ENCODE measurements at regions not wholly inside any gene's neighbourhood (a gene's known extent, or its start where the extent isn't known, plus 50 kb on each side); places are given as distances from the start of the nearest gene placed in this dataset.
"Not testable (repeated sequence)": the region's sequence is repeated elsewhere in the genome, so short reads cannot be mapped to it uniquely, and the experiment has no call there.

DNA sequence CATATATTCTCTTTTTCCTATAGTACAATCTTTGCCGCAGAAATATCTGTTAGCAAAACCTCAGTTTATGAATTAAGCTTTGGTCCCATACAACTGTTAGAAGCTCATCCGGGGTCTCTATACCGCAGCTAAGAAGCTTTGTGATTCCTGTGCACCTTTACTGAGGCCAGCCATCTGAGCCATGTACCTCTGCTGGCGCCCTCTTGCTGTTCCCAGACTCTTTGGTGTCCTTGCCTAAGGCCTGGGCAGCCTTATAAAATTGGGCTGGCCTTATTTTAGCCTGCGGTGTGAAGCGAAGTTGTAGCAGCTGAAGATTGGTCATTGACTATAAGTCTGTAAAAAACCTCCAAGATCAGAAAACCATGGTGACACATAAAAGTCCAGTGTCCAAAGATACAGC lies 1135.1 kb upstream of the CHAC2 start:
- DNase-seq: no peak

DNA sequence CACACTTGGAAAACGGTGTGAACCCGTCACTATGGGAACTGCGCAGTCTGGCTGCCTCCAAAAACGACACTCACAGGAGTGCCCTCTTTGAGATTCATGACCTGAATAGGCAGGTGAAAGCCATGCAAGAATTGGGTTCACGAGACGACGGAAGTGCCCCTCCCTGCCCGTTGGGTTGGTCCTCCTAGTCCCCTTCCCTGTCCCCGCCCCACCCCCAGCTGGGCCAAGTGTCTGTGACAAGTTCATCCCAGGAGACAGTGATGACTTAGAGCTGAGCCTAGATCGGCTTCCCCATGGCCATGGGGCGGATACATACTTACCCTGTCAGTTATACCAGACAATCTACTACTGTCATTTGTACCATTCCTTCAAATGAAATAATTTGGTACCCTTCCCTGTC lies 1137.7 kb upstream of the CHAC2 start:
- no peak for DNase-seq

DNA sequence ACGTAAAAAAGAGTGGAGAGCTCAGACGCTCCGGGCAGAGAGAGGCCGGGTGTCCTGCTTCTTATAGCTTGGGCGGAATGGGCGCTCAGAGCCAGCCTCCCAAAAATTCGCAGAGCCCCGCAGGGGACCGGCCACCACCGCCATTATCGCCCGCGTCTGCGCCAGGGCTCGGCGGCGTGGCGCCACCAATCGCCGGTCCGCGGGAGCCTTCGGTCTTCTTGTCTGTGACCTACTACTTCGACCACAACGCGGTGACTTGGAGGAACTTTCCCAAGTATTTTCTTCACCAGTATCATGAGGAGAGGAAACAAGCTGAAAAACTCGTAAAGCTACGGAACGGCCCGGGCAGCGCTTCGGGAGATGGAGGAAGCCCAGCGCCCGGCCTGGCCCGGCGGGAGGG lies 1138.1 kb upstream of the CHAC2 start:
- DNase-seq: no peak

DNA sequence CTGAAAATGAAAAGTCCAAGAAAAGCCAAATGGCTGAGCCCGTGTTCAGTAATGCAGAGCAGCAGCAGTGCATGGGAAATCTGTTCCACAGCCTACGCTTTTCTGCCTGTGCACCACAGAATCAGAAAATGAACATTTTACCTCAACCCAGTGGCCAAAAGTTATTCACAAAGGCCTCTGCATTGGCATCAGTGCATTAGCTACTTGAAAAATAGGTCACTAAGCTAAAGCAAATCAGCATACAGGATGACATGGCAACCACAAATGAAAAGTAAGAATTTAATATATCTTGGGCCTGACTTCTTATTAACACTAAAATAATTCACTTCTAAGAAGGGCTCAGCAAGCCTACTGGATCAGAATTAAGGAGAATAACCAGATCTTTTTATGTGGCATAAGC lies 1145.3 kb upstream of the CHAC2 start:
- DNase-seq: no peak

DNA sequence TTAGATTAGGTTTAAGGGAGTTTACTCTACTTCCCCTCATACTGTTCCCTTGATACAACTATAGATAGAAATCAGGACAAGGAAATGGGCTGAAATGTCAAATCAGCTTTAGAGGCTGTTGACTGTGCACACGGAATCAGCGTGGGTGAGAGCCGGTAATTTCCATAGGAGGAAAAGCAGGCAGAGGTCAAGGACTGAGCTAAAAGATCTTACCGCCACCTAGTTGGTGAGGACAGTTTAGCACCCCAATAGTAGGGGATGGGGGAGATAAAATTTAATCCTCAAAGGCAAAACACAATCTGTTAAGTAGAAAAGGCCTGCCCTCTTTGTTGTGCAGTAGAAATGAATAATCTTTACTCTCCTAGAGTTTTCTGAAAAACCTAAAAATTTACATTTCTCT lies 1154.5 kb upstream of the CHAC2 start:
- DNase-seq: no peak

DNA sequence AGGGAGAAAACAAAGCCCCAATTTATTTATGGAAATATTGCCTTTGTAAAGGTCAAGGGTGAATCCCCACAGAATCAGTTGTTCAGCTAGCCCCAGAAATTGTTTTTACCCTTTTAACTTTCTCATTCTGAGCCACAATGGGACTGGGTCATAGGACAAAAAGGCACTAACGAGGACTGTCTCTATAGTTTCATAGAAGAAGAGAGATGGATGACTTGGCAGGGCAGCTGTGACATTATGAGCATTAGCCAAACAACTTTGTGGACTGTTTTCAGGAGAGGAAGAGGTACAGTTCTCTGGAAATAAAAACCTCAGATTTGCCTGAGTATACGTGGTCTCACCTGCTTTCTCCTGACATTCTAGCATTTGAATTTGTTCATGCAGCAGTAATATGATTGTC lies 1155.8 kb upstream of the CHAC2 start:
- no peak for DNase-seq

DNA sequence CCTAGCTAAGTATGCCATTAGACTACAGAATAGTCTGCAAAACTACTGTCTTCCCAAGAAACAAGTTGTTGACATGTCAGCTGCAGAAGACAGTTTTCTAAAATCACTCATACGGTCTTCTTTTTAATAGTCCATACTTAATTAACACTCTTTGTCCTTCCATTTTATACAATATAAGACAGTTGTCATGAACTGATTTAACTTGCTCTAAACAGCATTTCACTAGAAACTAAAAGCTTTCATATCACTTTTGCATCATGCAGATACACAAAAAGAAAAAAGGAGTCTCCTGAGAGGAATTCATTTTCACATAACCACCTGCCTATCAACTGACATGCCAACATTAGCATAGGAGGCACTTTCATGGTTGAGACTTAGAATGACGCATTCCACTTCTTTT lies 1159.6 kb upstream of the CHAC2 start:
- no peak for DNase-seq

DNA sequence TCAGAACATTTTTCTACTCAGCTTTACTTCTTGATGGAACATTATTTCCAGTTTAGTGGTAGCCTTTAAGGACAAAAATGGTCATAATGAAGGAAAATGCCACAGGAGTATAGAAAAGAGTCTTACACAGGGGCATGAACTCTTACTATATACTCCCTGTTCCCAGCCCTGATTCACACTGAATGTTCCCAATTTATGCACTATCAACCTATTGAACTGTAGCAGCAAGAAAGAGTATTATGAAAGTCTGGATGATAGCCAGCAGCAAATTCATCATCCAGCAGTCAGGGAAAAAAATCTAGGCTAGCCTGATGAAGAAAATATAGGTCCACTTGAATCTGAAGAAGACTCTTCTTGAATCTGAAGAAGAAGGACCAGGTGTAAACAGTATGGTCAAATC lies 1170.3 kb upstream of the CHAC2 start:
- DNase-seq: no peak

DNA sequence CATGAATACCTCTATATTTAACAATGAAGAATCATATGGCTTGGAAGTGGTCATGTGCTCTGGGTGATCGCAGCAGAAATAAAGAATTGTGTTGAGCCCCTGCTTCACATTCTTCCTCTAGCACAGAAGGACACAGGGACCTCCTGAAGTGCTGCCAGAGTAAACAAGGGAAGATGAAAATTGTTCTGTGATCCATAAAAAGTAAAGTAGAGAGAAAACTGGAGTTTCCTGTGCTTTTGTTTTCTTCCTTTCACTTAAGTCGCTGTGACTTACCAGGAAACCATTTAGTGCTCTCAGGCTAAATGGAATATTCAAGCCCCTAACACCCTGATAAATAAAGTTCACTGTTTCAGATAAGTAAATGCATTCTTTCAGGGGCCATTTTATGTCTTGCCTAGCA lies 1173.6 kb upstream of the CHAC2 start:
- no peak for DNase-seq

DNA sequence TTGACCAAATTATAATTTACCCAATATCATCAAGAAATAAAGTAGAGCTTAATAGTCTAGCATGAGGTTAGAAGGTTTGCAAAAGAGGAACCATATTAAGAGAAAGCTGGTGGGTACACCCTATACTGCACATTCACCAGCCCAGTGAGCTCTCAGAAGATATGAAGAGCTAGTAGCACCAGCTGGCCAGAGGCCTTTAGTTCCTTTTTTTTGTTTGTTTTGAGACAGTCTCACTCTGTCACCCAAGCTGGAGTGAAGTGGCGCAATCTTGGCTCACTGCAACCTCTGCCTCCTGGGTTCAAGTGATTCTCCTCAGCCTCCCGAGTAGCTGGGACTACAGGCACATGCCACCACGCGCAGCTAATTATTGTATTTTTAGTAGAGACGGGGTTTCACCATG lies 1183.5 kb upstream of the CHAC2 start:
- DNase-seq: not testable (repeated sequence)

DNA sequence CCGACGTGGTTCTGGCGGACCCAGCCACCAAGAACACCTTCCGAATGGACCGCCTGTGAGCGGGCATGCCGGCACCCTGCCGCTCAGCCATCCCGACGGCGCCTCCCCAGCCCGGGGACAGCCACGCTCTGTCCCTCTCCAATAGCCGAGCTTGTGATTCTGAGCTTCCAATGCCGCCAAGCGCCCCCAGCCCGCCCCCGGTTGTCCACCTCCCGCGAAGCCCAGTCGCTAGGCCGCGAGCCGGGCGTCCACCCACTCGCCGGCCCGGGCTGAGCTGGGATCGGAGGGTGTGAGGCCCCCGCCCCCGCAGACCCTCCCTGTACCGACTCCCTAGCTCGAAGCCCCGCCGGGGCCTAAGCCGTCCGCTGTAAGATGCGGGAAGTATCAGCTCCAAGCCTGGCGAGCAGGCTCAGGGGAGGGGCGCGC lies 1195.1 kb upstream of the CHAC2 start:
- DNase-seq: no peak

DNA sequence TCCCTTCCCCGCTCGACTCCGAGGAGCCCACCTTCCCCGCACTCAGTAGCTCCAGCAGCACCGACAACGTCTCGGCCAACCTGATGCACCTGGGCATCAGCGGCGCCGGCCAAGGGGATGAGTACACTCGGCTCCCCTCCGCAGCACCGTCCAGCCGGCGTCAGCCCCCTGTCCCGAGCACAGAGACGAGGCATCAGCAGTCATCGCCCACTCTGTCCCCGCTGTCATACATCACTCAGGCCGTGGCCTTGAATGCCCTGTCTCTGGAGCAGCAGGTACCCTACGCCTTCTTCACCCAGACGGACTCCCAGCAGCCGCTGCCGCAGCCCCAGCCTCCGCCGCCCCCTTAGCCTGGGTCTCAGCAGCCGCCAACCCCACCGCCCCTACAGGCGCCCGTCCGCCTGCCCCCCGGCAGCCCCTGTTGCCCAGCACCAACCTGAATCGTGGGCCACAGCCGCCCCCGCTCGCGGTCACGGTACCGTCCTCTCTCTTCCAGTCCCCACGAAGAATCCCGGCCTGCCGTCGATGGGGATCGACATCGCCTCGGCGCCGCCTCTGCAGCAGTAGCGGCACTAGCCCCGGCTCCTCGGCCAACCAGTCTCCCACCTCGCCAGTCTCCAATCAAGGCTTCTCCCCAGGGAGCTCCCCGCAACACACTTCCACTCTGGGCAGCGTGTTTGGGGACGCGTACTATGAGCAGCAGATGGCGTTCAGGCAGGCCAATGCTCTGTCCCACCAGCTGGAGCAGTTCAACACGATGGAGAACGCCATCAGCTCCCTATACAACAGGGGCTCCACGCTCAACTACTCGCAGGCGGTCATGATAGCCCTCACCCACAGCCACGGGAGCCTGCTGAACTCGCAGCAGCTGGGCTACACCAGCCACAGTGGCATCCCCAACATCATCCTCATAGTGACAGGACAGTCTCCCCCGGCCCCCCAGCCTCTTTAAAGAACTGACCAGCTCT lies 1195.9 kb upstream of the CHAC2 start:
- DNase-seq: no peak

DNA sequence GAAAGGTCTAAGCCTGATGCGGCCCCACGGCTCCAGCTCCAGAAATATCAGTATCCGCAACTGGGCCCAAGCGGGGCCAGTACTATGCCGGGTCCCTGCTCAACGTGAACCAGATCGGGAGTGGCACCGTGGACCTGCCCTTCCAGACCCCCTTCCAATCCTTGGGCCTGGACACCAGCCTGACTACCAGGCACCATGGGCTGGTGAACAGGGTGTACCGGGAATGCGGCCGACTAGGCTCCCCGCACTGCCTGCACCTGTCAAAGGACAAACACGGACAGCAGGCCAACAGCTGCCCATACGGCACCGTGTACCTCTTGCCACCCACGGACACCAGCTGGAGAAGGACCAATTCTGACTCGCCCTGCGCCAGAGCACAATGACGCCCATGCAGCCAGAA lies 1196.9 kb upstream of the CHAC2 start:
- DNase-seq: no peak

DNA sequence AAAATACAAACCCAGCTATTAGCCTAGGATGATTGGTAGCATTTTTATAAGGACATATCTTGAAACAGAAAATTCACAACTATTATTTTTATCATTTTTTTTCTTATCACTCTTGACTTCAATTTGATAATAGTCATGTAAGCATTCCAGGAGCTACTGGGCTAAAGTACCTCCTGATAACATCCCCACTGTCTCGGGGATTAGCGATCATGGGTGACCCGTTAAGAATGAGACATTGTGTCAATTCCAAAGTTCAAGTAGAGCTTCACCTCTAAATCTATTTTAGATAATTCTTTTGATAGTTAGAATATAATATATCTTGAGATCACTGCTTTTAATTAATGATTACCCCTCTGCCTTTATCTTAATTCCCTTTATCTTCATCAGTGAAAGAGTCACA lies 1204.5 kb upstream of the CHAC2 start:
- DNase-seq: no peak

DNA sequence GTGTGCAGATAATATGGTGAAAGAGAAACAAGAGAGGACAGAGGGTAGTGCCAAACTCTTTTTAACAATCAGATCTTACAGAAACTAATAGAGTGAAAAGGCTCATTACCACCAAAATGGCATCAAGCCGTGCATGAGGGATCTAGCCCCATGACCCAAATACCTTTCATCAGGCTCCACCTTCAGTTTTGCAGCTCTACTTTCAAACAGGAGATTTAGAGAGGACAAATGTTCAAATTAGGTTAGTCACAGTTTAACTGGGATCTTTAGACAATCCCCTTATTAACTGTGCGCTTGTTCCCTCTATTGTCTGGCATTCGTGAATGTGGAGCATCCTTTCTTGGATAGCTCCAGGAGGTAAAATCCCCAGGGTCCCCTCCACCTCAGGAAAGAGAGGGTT lies 1209.3 kb upstream of the CHAC2 start:
- DNase-seq: no peak

DNA sequence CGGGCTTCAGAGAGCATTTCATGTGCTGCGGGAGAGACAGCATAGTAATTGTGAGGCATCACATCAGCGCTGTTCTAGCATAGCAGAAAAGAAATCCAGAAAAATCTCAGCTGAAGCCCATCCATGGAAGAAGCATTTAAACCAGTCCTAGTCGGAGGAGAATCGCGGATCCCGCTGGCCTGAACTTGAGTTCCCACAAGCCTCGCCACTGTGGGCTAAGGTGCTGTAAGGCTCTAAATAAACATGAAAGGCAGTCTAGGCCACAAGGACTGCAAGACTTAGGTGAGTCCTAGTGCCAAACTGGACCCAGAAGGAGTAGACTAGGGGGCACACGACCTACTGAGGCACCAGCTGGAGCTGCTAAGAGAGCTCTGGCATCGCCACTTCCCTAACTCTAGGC lies 1225.3 kb upstream of the CHAC2 start:
- no peak for DNase-seq

DNA sequence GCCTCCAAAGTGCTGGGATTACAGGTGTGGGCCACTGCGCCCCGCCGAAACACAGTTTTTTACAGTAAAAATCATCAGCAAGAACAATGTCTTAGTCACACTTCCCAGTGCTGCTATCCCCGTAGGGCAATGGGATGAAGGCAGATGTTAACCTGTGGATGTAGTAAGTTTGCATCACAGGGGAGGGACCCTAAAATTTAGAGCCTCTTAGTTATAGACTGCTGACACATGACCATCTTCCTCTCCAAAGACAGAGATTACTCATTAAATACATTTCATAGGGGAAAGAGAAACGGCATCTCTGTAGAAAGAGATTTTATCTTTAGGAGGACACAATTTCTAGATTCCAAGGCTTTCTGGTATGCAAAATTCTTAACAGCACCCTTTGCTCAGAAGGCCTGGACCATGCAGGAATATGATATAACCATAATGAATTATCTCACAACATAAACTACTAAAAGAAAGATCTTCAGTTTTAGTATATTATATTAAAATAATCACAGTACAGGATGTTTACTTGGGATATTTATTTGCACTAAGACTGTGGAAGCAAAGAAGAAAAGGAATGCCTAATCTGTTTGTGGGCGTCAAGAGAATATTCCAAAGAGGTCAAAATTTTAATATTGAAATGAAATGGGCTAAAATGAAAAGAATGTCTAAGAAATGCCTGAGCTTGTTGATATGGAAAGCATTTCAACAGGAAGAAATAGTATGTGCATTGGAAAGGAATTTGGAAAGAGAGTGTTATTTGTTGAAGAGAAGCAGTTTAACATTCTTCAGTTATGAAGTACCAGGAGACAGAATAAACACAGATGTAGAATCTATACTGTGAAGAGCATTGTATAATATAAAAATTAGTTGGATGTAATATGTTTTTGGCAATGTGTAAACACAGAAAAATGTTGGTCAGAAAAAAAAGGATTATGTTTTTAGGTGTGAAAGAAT lies 1228.3 kb upstream of the CHAC2 start:
- no peak for DNase-seq

DNA sequence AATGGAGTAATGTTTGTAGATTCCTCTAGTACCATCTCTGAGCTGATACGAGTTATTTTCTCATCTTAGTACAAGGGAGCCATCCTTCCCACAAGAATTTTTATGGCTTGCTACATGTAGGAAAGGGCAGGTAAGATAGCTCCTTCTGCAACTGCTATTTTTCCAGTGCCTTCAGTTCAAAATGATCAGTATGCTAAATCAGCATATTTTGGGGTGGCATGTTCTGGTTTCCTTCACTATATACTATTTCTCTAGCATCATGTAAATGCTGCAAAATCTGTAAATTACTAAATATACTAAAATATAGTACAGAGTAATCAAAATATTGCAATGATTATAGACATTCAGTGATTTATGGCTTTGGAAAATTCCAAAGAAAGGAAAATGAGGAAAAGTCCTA lies 1230.0 kb upstream of the CHAC2 start:
- DNase-seq: no peak

DNA sequence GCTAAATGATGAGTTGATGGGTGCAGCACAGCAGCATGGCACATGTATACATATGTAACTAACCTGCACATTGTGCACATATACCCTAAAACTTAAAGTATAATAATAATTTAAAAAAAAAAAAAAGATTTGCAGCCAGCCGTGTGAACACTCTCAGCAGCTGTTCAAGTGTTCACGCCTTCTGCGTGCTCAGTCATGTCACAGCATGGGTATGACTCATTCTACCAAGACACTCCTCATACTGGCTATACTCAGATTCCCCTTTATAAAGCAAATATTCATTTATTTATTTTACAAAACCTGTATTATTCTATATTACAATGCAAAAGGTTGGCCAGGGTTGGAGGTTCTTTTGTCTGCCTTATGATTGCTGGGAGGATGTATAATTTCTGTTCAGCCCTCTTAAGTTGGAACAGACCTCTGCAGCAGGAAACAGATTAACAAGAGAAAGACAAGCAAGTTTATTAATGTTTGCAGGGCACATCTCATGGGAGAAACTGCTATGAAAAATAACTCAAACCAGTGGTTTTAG lies 1230.6 kb upstream of the CHAC2 start:
- no peak for DNase-seq

DNA sequence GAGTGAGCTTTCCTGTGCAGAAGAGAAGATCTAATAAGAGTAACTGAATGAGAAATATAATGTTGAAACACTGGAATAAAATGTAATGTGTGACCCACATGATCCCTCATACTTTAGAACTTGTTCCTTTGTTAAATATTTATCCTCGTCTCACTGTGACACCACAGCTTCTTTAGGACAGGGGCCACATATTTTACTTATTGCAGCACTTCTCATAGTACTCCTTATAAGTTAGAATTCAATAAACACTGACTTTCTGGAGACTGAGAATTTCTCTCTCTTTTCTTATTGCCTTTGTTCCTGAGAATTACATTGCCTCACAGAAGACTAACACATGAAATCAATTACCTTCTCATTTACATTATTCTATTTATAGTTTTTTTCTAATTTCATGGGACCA lies 1234.6 kb upstream of the CHAC2 start:
- DNase-seq: no peak

DNA sequence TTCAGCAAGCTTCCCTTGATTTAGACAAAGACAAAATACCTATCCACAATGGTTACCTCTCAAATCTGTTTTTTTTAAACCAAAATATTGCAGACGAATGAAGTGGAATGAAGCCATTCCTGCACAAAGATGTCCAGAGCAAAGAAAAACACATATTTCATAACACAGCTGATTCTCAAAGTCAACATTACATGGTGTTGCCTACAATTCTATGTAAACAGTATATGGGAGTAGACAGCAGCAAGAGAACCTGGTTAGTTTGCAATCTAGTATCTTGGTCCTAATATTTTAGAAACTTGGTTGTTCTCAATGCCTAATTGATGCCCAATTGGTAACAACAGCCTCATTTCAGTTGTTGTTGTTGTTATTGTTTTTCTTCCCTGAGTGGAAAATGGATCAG lies 1240.9 kb upstream of the CHAC2 start:
- no peak for DNase-seq

DNA sequence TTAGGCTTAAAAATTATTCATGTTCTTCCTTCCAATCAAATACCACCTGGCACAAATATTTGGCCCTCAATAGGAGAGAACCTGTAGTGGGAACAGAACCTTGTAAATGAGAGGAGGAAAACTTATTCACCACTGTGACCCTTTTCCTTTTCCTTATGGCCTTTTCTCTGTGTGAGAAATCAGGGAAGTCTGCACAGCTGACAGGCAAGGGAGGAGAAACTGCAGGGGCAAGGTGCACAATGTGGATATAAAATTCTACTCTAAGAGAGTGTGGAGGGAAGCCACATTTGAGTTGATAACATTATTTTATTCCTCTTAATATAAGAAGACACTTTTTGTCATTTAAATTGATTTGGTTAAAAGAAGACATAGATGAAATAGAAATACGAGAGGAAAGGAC lies 1247.0 kb upstream of the CHAC2 start:
- DNase-seq: no peak

DNA sequence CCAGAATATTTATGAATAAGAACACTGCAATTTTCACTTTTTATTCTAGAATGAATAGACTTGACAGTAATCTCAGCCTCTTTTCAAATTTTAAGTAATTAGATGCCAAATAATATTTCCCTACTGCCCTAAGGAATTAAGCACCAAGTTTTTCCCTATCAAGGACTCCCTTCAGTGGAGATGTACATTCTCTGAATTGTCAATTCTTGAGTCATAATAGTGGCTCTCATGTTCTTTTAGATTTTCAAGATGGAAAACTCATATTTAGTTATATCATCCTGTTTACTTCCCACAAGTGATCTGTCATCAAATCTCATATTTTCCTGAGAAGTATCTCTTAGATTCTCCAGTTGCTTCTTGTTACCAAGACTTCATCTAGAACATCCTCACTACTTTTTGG lies 1248.9 kb upstream of the CHAC2 start:
- no peak for DNase-seq

DNA sequence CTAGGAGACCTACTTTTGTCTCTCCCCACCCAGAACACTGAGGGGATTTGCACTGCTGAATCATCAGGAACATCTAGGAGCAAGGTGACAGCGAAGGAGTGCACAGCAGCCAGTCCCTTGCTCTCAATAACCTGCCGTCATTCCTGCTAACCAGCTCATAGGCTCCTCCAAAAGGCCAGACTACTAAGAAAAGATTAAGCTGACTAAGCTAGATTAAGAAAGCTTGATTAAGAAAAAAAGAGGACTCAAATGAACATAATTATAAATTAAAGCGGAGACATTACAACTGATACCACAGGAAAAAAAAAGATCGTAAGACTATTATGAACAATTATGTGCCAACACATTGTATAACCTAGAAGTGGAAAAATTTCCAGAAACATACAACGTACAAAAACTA lies 1254.8 kb upstream of the CHAC2 start:
- no peak for DNase-seq

Measured in suppressor macrophage treated with lipopolysaccharide for 4 hours (primary cell).